K562 (cell line): ENCODE measurements at regions not wholly inside any gene's neighbourhood (a gene's known extent, or its start where the extent isn't known, plus 50 kb on each side); places are given as distances from the start of the nearest gene placed in this dataset.

Source experiments
- ATAC-seq: fragments of 200-7000 bp; cut with Tn5 transposase; 3 replicates; pipeline ENCODE4 v1.9.1; 2020; ENCODE audit warnings: moderate library complexity
- BruUV-seq: library from RNA; stranded (reverse); fragments of 400-500 nt; replicated peaks from 2 replicates; lab custom pipeline; 2021; lab: Mats Ljungman, UMichigan
- CTCF ChIA-PET: fragments of 300-600 bp; formaldehyde crosslinking; extraction: SDS; loops from one replicate; lab custom pipeline; 2021; ENCODE audit warnings: low intra/inter-chr PET ratio; lab: Yijun Ruan, JAX
- POLR2A ChIA-PET: fragments of 300-600, 350-650 bp; sonication (Branson Sonifier 250); formaldehyde crosslinking; extraction: SDS; loops from one replicate; lab custom pipeline; 2021; ENCODE audit warnings: antibody characterized with exemption, inconsistent platforms; lab: Yijun Ruan, JAX
- DNase-seq, 4 experiments: peaks; one replicate each; pipeline versions ENCODE4 v3.0.0 to v3.0.0-alpha.2; 2011 to 2018; ENCODE audit warnings: low spot score in 3 of 4, mixed read lengths in 3 of 4; ENCODE audit errors: extremely low read depth in 1 of 4
- FAIRE-seq: peaks from 2 replicates; lab custom pipeline; 2011; peaks lifted over from hg19 to GRCh38; lab: Jason Lieb, UNC
- H2AFZ ChIP-seq: 2 replicates; pipeline ENCODE4 v1.6.0; 2011; ENCODE audit warnings: low read depth, low read length, control low read depth, inconsistent platforms
- H3K27ac ChIP-seq: fragments of 200-600 bp; 3 replicates; pipeline ENCODE4 v1.8.0; 2011; ENCODE audit warnings: low read depth, mild to moderate bottlenecking, control low read depth, inconsistent platforms, low read length, moderate library complexity, mixed read lengths; ENCODE audit errors: extremely low read depth
- H3K27me3 ChIP-seq, 2 experiments: fragments of 300-600 bp in 1 of 2; 2 replicates in 1 of 2; 3 replicates in 1 of 2; pipeline versions ENCODE4 v1.6.0 to v1.8.0; 2011; ENCODE audit warnings: inconsistent platforms in 2 of 2, low read length in 2 of 2, mild to moderate bottlenecking in 1 of 2, mixed read lengths in 1 of 2, moderate library complexity in 1 of 2; ENCODE audit not compliant: control insufficient read depth in 2 of 2, insufficient read depth in 2 of 2
- H3K36me3 ChIP-seq: fragments of 300-600 bp; 3 replicates; pipeline ENCODE4 v1.8.0; 2011; ENCODE audit warnings: mild to moderate bottlenecking, low read length, inconsistent platforms; ENCODE audit not compliant: control insufficient read depth, insufficient read depth
- H3K4me1 ChIP-seq, 2 experiments: fragments of 200-600 bp in 1 of 2; replicated peaks in 1 of 2; 2 replicates in 1 of 2; 3 replicates in 1 of 2; pipeline versions ENCODE4 v1.5.1 to v1.8.0; 2011; ENCODE audit warnings: inconsistent platforms in 2 of 2, low read length in 2 of 2, mild to moderate bottlenecking in 1 of 2, mixed read lengths in 1 of 2, moderate library complexity in 1 of 2; ENCODE audit not compliant: control insufficient read depth in 2 of 2, insufficient read depth in 2 of 2
- H3K4me2 ChIP-seq: 2 replicates; pipeline ENCODE4 v1.6.1; 2011; ENCODE audit warnings: low read length, control low read depth, inconsistent platforms, mixed read lengths; ENCODE audit not compliant: insufficient read depth
- H3K4me3 ChIP-seq: fragments of 200-600 bp; sonication (generic), shearing (Covaris generic); 2 replicates; pipeline ENCODE4 v1.5.1; 2016; ENCODE audit warnings: control low read depth, inconsistent platforms
- H3K79me2 ChIP-seq: fragments of 200-600 bp; 3 replicates; pipeline ENCODE4 v1.8.0; 2011; ENCODE audit warnings: low read length, inconsistent platforms; ENCODE audit not compliant: control insufficient read depth, insufficient read depth
- H3K9ac ChIP-seq, 2 experiments: 2 replicates each; pipeline versions ENCODE4 v1.6.0 to v1.6.1; 2011; ENCODE audit warnings: low read depth in 2 of 2, low read length in 2 of 2, control low read depth in 1 of 2, inconsistent platforms in 1 of 2, mild to moderate bottlenecking in 1 of 2, mixed read lengths in 1 of 2; ENCODE audit not compliant: insufficient read depth in 1 of 2
- H3K9me1 ChIP-seq: one replicate; pipeline ENCODE4 v1.6.0; 2011; ENCODE audit warnings: inconsistent platforms, mild to moderate bottlenecking, low read length, moderate library complexity; ENCODE audit not compliant: control insufficient read depth, insufficient read depth
- H3K9me3 ChIP-seq: replicated peaks from 2 replicates; pipeline ENCODE4 v1.5.1; 2011; ENCODE audit warnings: low read depth, low read length, inconsistent platforms; ENCODE audit not compliant: control insufficient read depth, insufficient read depth
- H4K20me1 ChIP-seq: replicated peaks from 2 replicates; pipeline ENCODE4 v1.6.1; 2011; ENCODE audit warnings: low read length, inconsistent platforms, mixed read lengths; ENCODE audit not compliant: control insufficient read depth, insufficient read depth
- ARHGAP35 ChIP-seq: fragments of 450-650 bp; IDR thresholded peaks from 2 replicates; pipeline ENCODE4 v1.6.1; 2018; ENCODE audit not compliant: partially characterized antibody
- BRCA1 ChIP-seq, 2 experiments: fragments of 450-650 bp in 1 of 2; sonication (generic) in 1 of 2; formaldehyde crosslinking in 1 of 2; IDR thresholded peaks; 2 replicates each; pipeline versions ENCODE4 v1.5.0 to v1.6.1; 2017 to 2020; ENCODE audit warnings: mild to moderate bottlenecking in 1 of 2, missing genetic modification reagents in 1 of 2
- EGR1 ChIP-seq: fragments of 450-650 bp; conservative IDR thresholded peaks from 2 replicates; pipeline ENCODE4 v1.6.1; 2017; ENCODE audit warnings: mild to moderate bottlenecking
- HLTF ChIP-seq: fragments of 450-650 bp; IDR thresholded peaks from 2 replicates; pipeline ENCODE4 v1.6.1; 2016
- MECOM ChIP-seq: fragments of 250-450 bp; sonication (Bioruptor Pico); IDR thresholded peaks from 2 replicates; pipeline ENCODE4 v1.8.0; 2022; ENCODE audit warnings: inconsistent platforms
- RB1 ChIP-seq: fragments of 450-650 bp; IDR thresholded peaks from 2 replicates; pipeline ENCODE4 v1.6.1; 2017; ENCODE audit warnings: low read depth, mild to moderate bottlenecking
- RFX1 ChIP-seq: fragments of 450-650 bp; IDR thresholded peaks from 2 replicates; pipeline ENCODE4 v1.6.1; 2016; ENCODE audit warnings: mild to moderate bottlenecking, moderate library complexity
- SIX5 ChIP-seq, 2 experiments: IDR thresholded peaks; 2 replicates each; pipeline ENCODE4 v1.6.1; 2011; ENCODE audit warnings: low read length in 2 of 2, borderline replicate concordance in 1 of 2, low read depth in 1 of 2, mild to moderate bottlenecking in 1 of 2, moderate library complexity in 1 of 2; ENCODE audit not compliant: insufficient read depth in 1 of 2
- WGBS: fragments of 100-300 bp; shearing (Covaris generic); methylation state at CpG from one replicate; pipeline ENCODE4 v1.1.6; 2016; ENCODE audit warnings: low coverage, mixed read lengths; ENCODE audit not compliant: insufficient coverage; ENCODE audit errors: missing lambda C conversion rate; 5-methylcytosine and 5-hydroxymethylcytosine counted together
- in situ Hi-C: fragments of 300-500 bp; cut with MboI; formaldehyde crosslinking; loops from 4 replicates; pipeline ENCODE4 v1.15.0; 2018; ENCODE audit warnings: inconsistent platforms, mixed read lengths
- intact Hi-C: fragments of 100-400 bp; cut with micrococcal nuclease; formaldehyde crosslinking; loops from 2 replicates; pipeline ENCODE4 v1.14.2; 2022
- TF ChIP-seq, protein P1 (sequence below): fragments of 250-450 bp; sonication (Bioruptor Pico); IDR thresholded peaks from 2 replicates; pipeline ENCODE4 v1.9.0; 2021; ENCODE audit warnings: mild to moderate bottlenecking
- TF ChIP-seq, protein P2 (sequence below): fragments of 450-650 bp; IDR thresholded peaks from 2 replicates; pipeline ENCODE4 v1.6.1; 2016; ENCODE audit warnings: mild to moderate bottlenecking
- TF ChIP-seq, protein P3 (sequence below), 2 experiments: IDR thresholded peaks; 2 replicates each; pipeline ENCODE4 v1.6.1; 2012; ENCODE audit warnings: improper control_type of control experiment in 2 of 2, low read depth in 2 of 2, low read length in 2 of 2, borderline replicate concordance in 1 of 2

DNA sequence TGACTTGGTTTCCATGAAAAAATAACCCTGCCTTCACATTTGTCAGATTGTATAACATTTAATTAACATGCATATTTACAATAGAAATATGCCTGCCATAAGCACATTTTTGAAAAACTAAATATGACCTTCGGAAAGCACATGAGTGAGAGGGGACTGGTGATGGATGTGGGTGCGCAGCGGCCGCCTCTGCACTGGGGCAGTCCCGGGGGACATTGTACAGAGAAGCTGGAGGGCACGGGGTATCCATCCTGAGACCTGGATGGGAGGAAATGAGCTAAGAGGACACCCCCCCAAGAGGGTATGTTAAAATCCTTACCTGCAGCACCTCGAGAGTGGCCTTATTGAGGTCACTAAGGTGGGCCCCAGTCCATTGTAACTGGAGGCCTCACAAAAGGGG lies 161.3 kb upstream of the IRX4 start:
- ChIA-PET CTCF (no interaction called here), POLR2A (interaction anchor here (0.6 kb wide), 1 partner anchor 360 kb away, joined by 3 read pairs; no protein-coding TSS in a partner anchor)
- TF ChIP-seq SIX5 (IDR thresholded peaks at IDR 0.05; ENCODE audit: borderline replicate concordance in 1 of 2, insufficient read depth in 1 of 2, low read depth in 1 of 2, low read length in 2 of 2) (no peak), RB1 (no peak), BRCA1 (IDR thresholded peaks at IDR 0.05) (no peak), BRCA1 (CRISPR knock-in tag; IDR thresholded peaks at IDR 0.05) (no peak), ARHGAP35 (no peak), HLTF (no peak), EGR1 (no peak), RFX1 (no peak), MECOM (CRISPR knock-in tag) (no peak)
- TF ChIP-seq, protein P1, sequence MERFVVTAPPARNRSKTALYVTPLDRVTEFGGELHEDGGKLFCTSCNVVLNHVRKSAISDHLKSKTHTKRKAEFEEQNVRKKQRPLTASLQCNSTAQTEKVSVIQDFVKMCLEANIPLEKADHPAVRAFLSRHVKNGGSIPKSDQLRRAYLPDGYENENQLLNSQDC = no peak
- TF ChIP-seq, protein P2, sequence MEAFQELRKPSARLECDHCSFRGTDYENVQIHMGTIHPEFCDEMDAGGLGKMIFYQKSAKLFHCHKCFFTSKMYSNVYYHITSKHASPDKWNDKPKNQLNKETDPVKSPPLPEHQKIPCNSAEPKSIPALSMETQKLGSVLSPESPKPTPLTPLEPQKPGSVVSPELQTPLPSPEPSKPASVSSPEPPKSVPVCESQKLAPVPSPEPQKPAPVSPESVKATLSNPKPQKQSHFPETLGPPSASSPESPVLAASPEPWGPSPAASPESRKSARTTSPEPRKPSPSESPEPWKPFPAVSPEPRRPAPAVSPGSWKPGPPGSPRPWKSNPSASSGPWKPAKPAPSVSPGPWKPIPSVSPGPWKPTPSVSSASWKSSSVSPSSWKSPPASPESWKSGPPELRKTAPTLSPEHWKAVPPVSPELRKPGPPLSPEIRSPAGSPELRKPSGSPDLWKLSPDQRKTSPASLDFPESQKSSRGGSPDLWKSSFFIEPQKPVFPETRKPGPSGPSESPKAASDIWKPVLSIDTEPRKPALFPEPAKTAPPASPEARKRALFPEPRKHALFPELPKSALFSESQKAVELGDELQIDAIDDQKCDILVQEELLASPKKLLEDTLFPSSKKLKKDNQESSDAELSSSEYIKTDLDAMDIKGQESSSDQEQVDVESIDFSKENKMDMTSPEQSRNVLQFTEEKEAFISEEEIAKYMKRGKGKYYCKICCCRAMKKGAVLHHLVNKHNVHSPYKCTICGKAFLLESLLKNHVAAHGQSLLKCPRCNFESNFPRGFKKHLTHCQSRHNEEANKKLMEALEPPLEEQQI = no peak
- TF ChIP-seq, protein P3, sequence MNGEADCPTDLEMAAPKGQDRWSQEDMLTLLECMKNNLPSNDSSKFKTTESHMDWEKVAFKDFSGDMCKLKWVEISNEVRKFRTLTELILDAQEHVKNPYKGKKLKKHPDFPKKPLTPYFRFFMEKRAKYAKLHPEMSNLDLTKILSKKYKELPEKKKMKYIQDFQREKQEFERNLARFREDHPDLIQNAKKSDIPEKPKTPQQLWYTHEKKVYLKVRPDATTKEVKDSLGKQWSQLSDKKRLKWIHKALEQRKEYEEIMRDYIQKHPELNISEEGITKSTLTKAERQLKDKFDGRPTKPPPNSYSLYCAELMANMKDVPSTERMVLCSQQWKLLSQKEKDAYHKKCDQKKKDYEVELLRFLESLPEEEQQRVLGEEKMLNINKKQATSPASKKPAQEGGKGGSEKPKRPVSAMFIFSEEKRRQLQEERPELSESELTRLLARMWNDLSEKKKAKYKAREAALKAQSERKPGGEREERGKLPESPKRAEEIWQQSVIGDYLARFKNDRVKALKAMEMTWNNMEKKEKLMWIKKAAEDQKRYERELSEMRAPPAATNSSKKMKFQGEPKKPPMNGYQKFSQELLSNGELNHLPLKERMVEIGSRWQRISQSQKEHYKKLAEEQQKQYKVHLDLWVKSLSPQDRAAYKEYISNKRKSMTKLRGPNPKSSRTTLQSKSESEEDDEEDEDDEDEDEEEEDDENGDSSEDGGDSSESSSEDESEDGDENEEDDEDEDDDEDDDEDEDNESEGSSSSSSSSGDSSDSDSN (IDR thresholded peaks at IDR 0.05; ENCODE audit: borderline replicate concordance in 1 of 2, low read depth in 2 of 2, low read length in 2 of 2) = no peak
- Histone ChIP-seq H3K4me1 (no peaks in the 10 kb centered on the region), H3K27me3 (peaks cover 21 to 51% of the 10 kb centered on the region in 2 experiments), H3K4me3 (no peak overlapping the region), H3K9ac (no peak overlapping the region), H3K9me3 (no peaks in the 10 kb centered on the region), H3K4me2 (no peak overlapping the region), H3K27ac (no peak overlapping the region), H2AFZ (no peak overlapping the region), H4K20me1 (no peaks in the 10 kb centered on the region), H3K9me1 (no peaks in the 10 kb centered on the region), H3K79me2 (no peaks in the 10 kb centered on the region), H3K36me3 (no peaks in the 10 kb centered on the region)
- 0% methylated on average over 7 of the region's 7 CpGs for WGBS
- ATAC-seq (no peak), FAIRE-seq (no peak), DNase-seq (no peak)
- in situ Hi-C loops (no loop called here), intact Hi-C loops (no loop called here)
- no TSS peak for BruUV-seq
